Right lobe of liver (tissue), 4 donors: ENCODE measurements at regions not wholly inside any gene's neighbourhood (a gene's known extent, or its start where the extent isn't known, plus 50 kb on each side); places are given as distances from the start of the nearest gene placed in this dataset.

Experiments
- CTCF ChIP-seq, 4 donors: fragments of 200-600 bp in 3 of 4; fragments of 450-650 bp in 1 of 4; IDR thresholded peaks; one replicate each; pipeline versions ENCODE4 v1.5.1 to v1.8.0; 2016 to 2022; ENCODE audit warnings: antibody characterized with exemption in 4 of 4, mild to moderate bottlenecking in 2 of 4
- POLR2A ChIP-seq: fragments of 450-650 bp; IDR thresholded peaks from one replicate; pipeline ENCODE4 v1.6.1; 2017; ENCODE audit warnings: antibody characterized with exemption, mild to moderate bottlenecking
- donor health status: DM: no; HTN: no; CAD: no.
- donor health status: DM: no; HTN: no; CAD: no.
- donor health status: DM: no; HTN: yes; CAD: no.

- TF ChIP-seq POLR2A = no peak
- no peak for TF ChIP-seq CTCF (IDR thresholded peaks at IDR 0.05)
Observed at GRCh38 chr1:199029401-199029800, 390.6 kb downstream of the PTPRC start.
